GM10847 (cell line): ENCODE measurements at regions not wholly inside any gene's neighbourhood (a gene's known extent, or its start where the extent isn't known, plus 50 kb on each side); places are given as distances from the start of the nearest gene placed in this dataset.

Source experiments
- POLR2A ChIP-seq: IDR thresholded peaks from 2 replicates; pipeline ENCODE4 v1.6.1; 2011; ENCODE audit not compliant: insufficient read length; ENCODE audit errors: extremely low read depth

- no peak for TF ChIP-seq POLR2A
These were observed 67.1 kb downstream of the RTP5 start for GRCh38 chr2:241936457-241937133.

GRCh38 chr2:241937297-241937696 is 67.8 kb downstream of the RTP5 start:
- no peak for TF ChIP-seq POLR2A

- no peak for TF ChIP-seq POLR2A
These were observed 70.0 kb downstream of the RTP5 start for GRCh38 chr2:241939541-241939940.

GRCh38 chr2:241940329-241940728 is 70.8 kb downstream of the RTP5 start:
- no peak for TF ChIP-seq POLR2A

GRCh38 chr2:241941691-241942301 is 72.3 kb downstream of the RTP5 start:
- no peak for TF ChIP-seq POLR2A

- no peak for TF ChIP-seq POLR2A
These were observed 73.1 kb downstream of the RTP5 start for GRCh38 chr2:241942416-241943208.

GRCh38 chr2:241943209-241943850 is 73.8 kb downstream of the RTP5 start:
- no peak for TF ChIP-seq POLR2A

- TF ChIP-seq POLR2A = no peak
These were observed 74.5 kb downstream of the RTP5 start for GRCh38 chr2:241943961-241944575.

- TF ChIP-seq POLR2A = no peak
These were observed 75.3 kb downstream of the RTP5 start for GRCh38 chr2:241944821-241945220.

- no peak for TF ChIP-seq POLR2A
These were observed 75.8 kb downstream of the RTP5 start for GRCh38 chr2:241945311-241945710.

GRCh38 chr2:241945803-241946202 is 76.3 kb downstream of the RTP5 start:
- TF ChIP-seq POLR2A = no peak

GRCh38 chr2:241946306-241947003 is 76.9 kb downstream of the RTP5 start:
- TF ChIP-seq POLR2A = no peak

- TF ChIP-seq POLR2A = no peak
These were observed 77.4 kb downstream of the RTP5 start for GRCh38 chr2:241947004-241947350.

GRCh38 chr2:241947401-241947800 is 77.9 kb downstream of the RTP5 start:
- no peak for TF ChIP-seq POLR2A

GRCh38 chr2:241947876-241948275 is 78.3 kb downstream of the RTP5 start:
- TF ChIP-seq POLR2A = no peak

- no peak for TF ChIP-seq POLR2A
These were observed 78.9 kb downstream of the RTP5 start for GRCh38 chr2:241948299-241948897.
